GM10266 (cell line): ENCODE measurements at regions not wholly inside any gene's neighbourhood (a gene's known extent, or its start where the extent isn't known, plus 50 kb on each side); places are given as distances from the start of the nearest gene placed in this dataset.
A peak's percentile ranks its signal among the peaks of the same experiment; 100 is the strongest.

ENCODE experiments used
- DNase-seq: peaks from one replicate; pipeline ENCODE4 v3.0.0; 2012; ENCODE audit errors: extremely low spot score
- CTCF ChIP-seq: IDR thresholded peaks from 2 replicates; pipeline ENCODE4 v1.5.1; 2012; ENCODE audit warnings: mild to moderate bottlenecking, low read depth; ENCODE audit not compliant: control insufficient read depth, insufficient read depth; ENCODE audit errors: missing control alignments

- no peak for TF ChIP-seq CTCF
- DNase-seq, result no peak
Observed at GRCh38 chr3:144407335-144407734, 435.7 kb downstream of the DIPK2A start.

GRCh38 chr3:144409319-144409718 lies 437.7 kb downstream of the DIPK2A start:
- DNase-seq, result no peak
- no peak for TF ChIP-seq CTCF

DNA sequence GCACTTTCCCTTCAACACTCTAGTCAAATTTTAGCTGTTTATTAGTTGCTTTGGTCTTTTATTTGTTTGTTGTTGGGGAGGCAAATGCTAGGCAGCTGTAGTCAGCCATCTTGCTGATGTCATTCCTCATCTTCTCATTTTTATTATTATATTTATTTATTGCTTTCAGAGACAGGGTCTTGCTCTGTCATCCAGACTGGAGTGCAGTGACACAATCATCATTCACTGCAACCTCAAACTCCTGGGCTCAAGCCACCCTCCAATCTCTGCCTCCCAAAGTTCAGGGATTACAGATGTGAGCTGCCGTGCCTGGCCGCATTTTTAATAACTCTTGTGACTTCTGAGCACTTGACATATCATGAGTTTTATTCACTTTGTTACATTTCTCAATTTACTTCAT lies 441.4 kb downstream of the DIPK2A start:
- TF ChIP-seq CTCF, result no peak
- DNase-seq, result no peak

DNA sequence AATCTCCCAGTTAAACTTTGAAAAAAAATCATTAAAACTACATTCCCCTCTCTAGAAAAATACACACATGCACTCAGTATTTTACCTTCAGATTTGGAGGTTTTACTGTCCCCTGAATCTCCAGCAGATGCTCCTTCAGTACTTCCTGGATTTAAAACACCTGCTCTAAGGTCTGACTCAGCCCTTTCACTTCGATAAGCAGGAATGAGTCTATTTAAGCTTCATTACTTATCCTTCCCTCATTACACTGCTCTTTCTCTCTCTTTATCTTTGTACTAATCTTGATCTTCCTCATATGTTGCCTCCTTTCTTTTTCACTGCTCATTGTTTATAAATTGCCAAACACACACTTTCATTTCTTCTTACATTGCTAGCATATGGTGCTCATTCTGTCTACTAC lies 443.9 kb downstream of the DIPK2A start:
- DNase-seq, result no peak
- no peak for TF ChIP-seq CTCF

DNA sequence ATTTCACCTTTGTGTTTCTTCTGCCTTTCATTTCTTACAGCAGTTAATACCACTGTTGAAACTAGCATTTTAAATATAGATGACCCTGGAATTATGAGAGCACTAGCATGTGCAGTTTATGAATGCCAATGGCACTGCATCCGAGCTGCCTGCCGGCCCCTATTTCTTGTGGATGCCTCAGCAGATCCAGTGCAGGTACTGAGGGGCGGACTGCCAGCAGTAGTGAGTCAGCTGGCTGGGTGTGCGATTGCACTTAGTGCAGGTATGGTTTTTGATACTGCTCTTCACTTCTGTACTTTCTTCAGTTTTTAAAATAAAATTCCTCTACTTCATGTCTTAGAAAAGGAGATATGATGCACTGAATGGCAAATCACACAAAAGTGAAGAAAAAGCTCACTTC lies 453.0 kb downstream of the DIPK2A start:
- no peak for TF ChIP-seq CTCF

DNA sequence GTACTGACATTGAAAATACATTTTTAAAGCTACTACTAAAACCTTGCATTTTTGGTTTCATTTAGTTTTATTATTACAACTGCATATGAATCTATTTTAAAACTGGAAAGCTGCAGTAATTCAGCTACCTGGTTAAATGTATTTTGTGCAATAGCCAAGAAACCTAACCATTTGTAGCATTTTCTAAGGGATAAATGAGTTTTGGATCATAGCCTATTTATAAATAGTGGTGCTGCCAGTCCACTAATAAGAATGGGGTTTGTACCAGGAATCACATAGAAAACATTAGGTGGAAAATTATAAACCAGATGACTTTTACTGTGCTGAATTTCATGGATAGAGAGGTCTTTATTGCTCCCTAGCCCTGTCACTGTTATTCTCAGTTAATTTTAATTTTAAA lies 454.7 kb downstream of the DIPK2A start:
- no peak for DNase-seq
- TF ChIP-seq CTCF, result no peak

More for the DNA sequence above, 453.0 kb downstream of the DIPK2A start:
- no peak for DNase-seq

DNA sequence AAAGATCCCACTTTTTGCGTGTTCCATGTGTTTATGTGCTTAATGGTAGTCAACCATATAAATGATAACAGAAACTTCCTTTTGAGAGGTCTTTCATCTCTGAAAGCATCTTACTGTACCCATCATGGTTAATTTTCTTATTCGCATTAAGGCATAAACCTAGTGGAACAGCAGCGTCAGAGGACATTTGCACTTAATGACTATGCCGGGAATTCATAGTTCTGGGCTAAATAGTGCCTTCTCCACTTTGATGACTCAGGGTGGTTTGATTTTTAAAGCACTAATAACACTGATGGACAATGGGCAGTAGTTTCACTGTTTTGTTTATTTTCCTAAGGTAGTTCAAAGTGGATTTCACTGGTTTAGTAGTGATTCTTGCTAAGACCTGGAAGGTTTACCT lies 455.3 kb downstream of the DIPK2A start:
- TF ChIP-seq CTCF, result no peak
- DNase-seq, result no peak

DNA sequence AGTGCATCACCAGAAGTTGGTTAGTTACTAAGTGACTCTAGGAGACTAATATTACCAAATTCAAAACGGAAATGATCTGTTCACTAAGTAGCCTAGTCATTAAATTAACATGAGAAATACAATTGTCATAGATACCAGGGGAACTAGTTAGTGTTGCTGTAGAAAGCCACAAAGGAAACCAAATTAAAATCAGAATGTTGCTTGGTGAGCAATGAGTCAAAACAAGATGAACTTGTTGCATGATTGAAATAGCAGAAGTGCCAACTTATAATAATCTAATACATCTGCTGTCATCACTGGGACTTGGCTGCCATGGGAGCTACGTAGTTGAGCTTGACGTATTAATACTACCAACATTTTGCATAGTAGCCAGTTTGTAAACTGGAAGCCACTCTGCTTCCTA lies 458.1 kb downstream of the DIPK2A start:
- DNase-seq, result peak; percentile 15

More for the DNA sequence above, 458.1 kb downstream of the DIPK2A start:
- TF ChIP-seq CTCF, result no peak
